Osteocyte (in vitro differentiated cells): ENCODE measurements at regions not wholly inside any gene's neighbourhood (a gene's known extent, or its start where the extent isn't known, plus 50 kb on each side); places are given as distances from the start of the nearest gene placed in this dataset.

Experiments
- DNase-seq: peaks from one replicate; pipeline ENCODE4 v3.0.0; 2021; ENCODE audit warnings: mixed read lengths; ENCODE audit not compliant: unreplicated experiment; ENCODE audit errors: extremely low spot score
- H3K27ac Mint-ChIP-seq: one replicate; pipeline ENCODE4 v1.8.0; 2021; ENCODE audit warnings: mild to moderate bottlenecking, mixed read lengths; ENCODE audit not compliant: unreplicated experiment
- H3K27me3 Mint-ChIP-seq: one replicate; pipeline ENCODE4 v1.8.0; 2021; ENCODE audit warnings: mixed read lengths; ENCODE audit not compliant: unreplicated experiment
- H3K36me3 Mint-ChIP-seq: one replicate; pipeline ENCODE4 v1.8.0; 2021; ENCODE audit warnings: mixed read lengths; ENCODE audit not compliant: unreplicated experiment
- H3K4me1 Mint-ChIP-seq: one replicate; pipeline ENCODE4 v1.8.0; 2021; ENCODE audit warnings: mixed read lengths; ENCODE audit not compliant: unreplicated experiment
- H3K4me3 Mint-ChIP-seq: one replicate; pipeline ENCODE4 v1.8.0; 2021; ENCODE audit warnings: mild to moderate bottlenecking, moderate library complexity, mixed read lengths; ENCODE audit not compliant: unreplicated experiment
- H3K9me3 Mint-ChIP-seq: one replicate; pipeline ENCODE4 v1.8.0; 2021; ENCODE audit warnings: mixed read lengths; ENCODE audit not compliant: unreplicated experiment
- CTCF ChIP-seq: fragments of 200-600 bp; sonication (generic); IDR thresholded peaks from 2 replicates; pipeline ENCODE4 v1.5.0; 2021; ENCODE audit warnings: antibody characterized with exemption, mild to moderate bottlenecking, moderate library complexity

GRCh38 chr9:18040327-18040726 is 433.6 kb upstream of the ADAMTSL1 start:
- H3K9me3 Mint-ChIP-seq: no peaks in the 10 kb centered on the region
- H3K27me3 Mint-ChIP-seq: no peaks in the 10 kb centered on the region
- H3K4me1 Mint-ChIP-seq: peaks cover 2% of the 10 kb centered on the region
- no peak for TF ChIP-seq CTCF
- H3K36me3 Mint-ChIP-seq: no peaks in the 10 kb centered on the region
- DNase-seq: no peak
- H3K27ac Mint-ChIP-seq: no peak overlapping the region
- no peak overlapping the region for H3K4me3 Mint-ChIP-seq

- Mint-ChIP-seq H3K27me3 (no peaks in the 10 kb centered on the region), H3K4me1 (no peaks in the 10 kb centered on the region)
Observed at GRCh38 chr9:18043978-18044377, 430.0 kb upstream of the ADAMTSL1 start.

GRCh38 chr9:18045326-18045725 is 428.6 kb upstream of the ADAMTSL1 start:
- no peak overlapping the region for H3K27ac Mint-ChIP-seq
- no peaks in the 10 kb centered on the region for H3K27me3 Mint-ChIP-seq
- H3K9me3 Mint-ChIP-seq: no peaks in the 10 kb centered on the region
- no peaks in the 10 kb centered on the region for H3K4me1 Mint-ChIP-seq
- no peak overlapping the region for H3K4me3 Mint-ChIP-seq
- no peak for TF ChIP-seq CTCF
- no peak for DNase-seq
- H3K36me3 Mint-ChIP-seq: no peaks in the 10 kb centered on the region

More at GRCh38 chr9:18043978-18044377, 430.0 kb upstream of the ADAMTSL1 start:
- Mint-ChIP-seq H3K9me3 (no peaks in the 10 kb centered on the region), H3K4me3 (no peak overlapping the region), H3K27ac (no peak overlapping the region), H3K36me3 (no peaks in the 10 kb centered on the region)
- no peak for TF ChIP-seq CTCF
- no peak for DNase-seq

- H3K27ac Mint-ChIP-seq: no peak overlapping the region
- no peaks in the 10 kb centered on the region for H3K36me3 Mint-ChIP-seq
- H3K4me3 Mint-ChIP-seq: no peak overlapping the region
- no peak for DNase-seq
- no peaks in the 10 kb centered on the region for H3K4me1 Mint-ChIP-seq
- TF ChIP-seq CTCF: no peak
- H3K9me3 Mint-ChIP-seq: no peaks in the 10 kb centered on the region
- no peaks in the 10 kb centered on the region for H3K27me3 Mint-ChIP-seq
Observed at GRCh38 chr9:18046068-18046467, 427.9 kb upstream of the ADAMTSL1 start.

- Mint-ChIP-seq H3K36me3 (no peaks in the 10 kb centered on the region), H3K4me1 (no peaks in the 10 kb centered on the region), H3K4me3 (no peak overlapping the region), H3K27me3 (no peaks in the 10 kb centered on the region), H3K27ac (no peak overlapping the region), H3K9me3 (no peaks in the 10 kb centered on the region)
- no peak for DNase-seq
- no peak for TF ChIP-seq CTCF
Observed at GRCh38 chr9:18051638-18052037, 422.3 kb upstream of the ADAMTSL1 start.
